ENCODE measurements at regions not wholly inside any gene's neighbourhood (a gene's known extent, or its start where the extent isn't known, plus 50 kb on each side); places are given as distances from the start of the nearest gene placed in this dataset.

- no peak for TF ChIP-seq CTCF (IDR thresholded peaks at IDR 0.05)
- TF ChIP-seq ZFX (IDR thresholded peaks at IDR 0.05; ENCODE audit: borderline replicate concordance): no peak
Measured at GRCh38 chr4:3377557-3377956, 64.2 kb upstream of the HGFAC start.

Data from 22Rv1 (cell line).